Activated T-helper 1 cell treated with anti-CD3 and anti-CD28 coated beads, Interleukin-2, amount 50 U/mL, for 16 hours (primary cell): ENCODE measurements at regions not wholly inside any gene's neighbourhood (a gene's known extent, or its start where the extent isn't known, plus 50 kb on each side); places are given as distances from the start of the nearest gene placed in this dataset.
"Not testable (repeated sequence)": the region's sequence is repeated elsewhere in the genome, so short reads cannot be mapped to it uniquely, and the experiment has no call there.

Experiments
- DNase-seq, 2 donors: peaks; one replicate each; pipeline ENCODE4 v3.0.0-alpha.2; 2020; ENCODE audit warnings: low read depth in 1 of 2, low spot score in 1 of 2

DNA sequence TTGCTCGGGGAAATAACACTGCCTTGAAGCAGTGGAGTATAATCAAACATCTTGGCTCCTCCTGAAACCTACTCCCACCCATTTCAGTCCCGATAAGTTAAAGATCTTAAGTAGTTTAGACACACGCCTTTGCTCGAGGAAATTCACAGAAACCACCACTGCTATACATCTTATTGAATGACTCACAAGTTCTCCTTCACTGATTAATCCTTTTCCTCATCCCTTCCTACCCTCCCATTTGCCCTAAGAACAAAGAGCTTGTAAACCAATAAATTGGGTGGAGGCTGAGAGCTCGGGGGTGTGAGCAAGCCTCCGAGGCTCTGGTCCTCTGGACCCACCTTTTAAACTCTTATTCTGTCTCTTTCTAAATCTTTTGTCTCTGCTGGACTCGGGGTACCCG lies 86.5 kb downstream of the XCL2 start:
- DNase-seq = not testable (repeated sequence)

DNA sequence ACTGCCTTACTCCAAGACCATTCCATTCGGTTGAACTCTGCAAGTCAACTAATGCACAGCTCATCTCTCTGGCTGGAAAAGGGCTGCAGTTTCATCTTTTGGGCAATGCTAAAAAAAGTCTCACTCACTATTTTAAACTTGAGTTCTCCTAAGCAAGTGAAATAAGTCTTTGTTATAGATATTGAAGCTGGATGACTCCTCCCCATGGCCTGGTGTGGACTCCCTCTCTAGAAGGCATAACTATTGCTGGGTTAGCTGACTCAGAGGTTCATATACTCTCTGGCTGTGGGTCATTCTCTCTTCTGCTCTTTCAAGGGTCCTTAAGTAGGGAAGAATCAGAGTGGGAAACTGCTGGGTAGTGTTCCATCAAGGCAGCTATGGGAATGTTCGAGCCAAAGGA lies 88.0 kb downstream of the XCL2 start:
- no peak for DNase-seq

- DNase-seq = no peak
Measured at GRCh38 chr1:168454211-168454815, 89.5 kb downstream of the XCL2 start.

GRCh38 chr1:168453056-168453455 lies 90.7 kb downstream of the XCL2 start:
- DNase-seq = no peak

DNA sequence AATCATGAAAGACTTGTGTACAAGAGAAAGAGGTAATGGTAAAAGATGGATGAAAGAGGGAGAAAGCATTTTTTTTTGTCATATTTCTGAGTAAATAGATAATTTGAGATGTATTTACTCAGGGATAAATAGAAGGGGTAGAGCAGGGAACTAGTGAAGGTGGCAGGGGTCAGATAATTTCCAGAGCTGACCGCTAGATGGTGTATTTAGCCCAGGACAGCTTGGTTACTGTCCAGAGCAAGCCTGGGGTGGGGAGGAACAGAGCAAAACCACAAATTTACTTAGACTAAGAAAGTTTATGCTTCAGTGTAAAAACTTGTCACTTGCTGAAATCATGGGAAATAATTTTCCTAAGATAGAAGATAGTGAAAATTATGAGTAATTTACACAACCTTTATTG lies 91.5 kb downstream of the XCL2 start:
- DNase-seq = no peak

DNA sequence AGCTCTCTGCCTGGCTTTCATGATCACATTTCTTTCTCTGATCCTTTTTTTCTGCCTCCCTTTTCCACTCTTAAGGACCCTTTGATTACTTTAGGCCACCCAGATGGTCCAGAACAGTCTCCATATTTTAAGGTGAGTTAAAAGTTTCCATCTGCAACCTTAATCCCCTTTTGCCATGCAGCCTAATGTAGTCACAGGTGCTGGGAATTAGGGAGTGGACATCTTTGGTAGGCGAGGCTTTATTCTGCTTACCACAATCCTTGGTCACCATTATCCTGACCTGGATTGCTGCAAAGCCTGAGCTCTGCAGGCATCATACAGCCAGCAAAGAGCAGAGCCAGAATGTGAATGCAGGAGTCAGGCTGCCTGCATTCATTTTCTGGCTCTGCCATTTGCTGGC lies 95.9 kb downstream of the XCL2 start:
- DNase-seq = no peak

DNA sequence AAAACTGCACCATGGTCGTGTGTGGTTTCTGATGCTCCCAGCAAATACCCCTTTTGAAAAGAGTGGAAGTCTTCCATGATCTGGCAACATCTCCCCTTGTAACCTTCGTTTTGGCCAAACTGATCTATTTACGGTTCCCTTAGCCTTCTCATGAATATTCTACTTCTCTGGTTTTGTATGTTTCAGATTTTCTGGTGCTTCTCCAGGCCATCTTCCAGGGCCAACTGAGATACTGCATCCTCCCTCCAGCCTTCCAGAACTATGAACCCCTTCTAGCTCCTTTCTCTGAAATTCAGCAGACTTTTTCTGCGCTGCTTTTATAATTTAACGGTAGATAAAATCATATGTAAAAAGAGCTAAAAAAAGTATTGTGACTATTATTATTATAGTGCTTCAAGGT lies 97.7 kb downstream of the XCL2 start:
- DNase-seq = no peak

GRCh38 chr1:168443899-168444298 lies 99.9 kb downstream of the XCL2 start:
- DNase-seq = no peak

GRCh38 chr1:168443356-168443755 lies 100.4 kb downstream of the XCL2 start:
- no peak for DNase-seq

GRCh38 chr1:168442931-168443330 lies 100.9 kb downstream of the XCL2 start:
- DNase-seq = no peak

- DNase-seq = no peak
Measured at GRCh38 chr1:168441745-168442144, 102.1 kb downstream of the XCL2 start.

- peak; percentile 53 to 58 for DNase-seq
Measured at GRCh38 chr1:168439456-168440375, 104.1 kb downstream of the XCL2 start.

GRCh38 chr1:168438626-168439025 lies 105.2 kb downstream of the XCL2 start:
- DNase-seq = no peak

- no peak for DNase-seq
Measured at GRCh38 chr1:168437821-168438220, 106.0 kb downstream of the XCL2 start.

DNA sequence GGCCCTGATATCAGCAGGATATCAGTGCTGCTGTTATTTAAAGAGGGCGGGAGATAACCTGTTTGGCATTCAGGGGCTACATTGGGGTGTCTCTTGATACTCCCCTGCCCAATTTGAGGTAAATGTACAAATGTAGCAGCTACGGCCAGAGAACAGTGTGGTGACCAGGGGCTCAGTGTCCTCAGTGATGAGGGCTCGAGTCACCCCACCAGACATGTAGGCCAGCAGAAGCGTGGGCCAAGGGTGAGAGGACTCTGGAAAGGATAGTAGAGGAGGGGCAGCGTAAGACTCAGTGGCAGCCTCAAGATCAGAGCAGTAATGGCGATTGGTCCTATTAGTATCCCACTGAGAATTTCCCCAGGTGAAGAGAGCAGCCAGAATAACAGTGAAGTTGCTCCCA lies 108.4 kb downstream of the XCL2 start:
- no peak for DNase-seq

DNA sequence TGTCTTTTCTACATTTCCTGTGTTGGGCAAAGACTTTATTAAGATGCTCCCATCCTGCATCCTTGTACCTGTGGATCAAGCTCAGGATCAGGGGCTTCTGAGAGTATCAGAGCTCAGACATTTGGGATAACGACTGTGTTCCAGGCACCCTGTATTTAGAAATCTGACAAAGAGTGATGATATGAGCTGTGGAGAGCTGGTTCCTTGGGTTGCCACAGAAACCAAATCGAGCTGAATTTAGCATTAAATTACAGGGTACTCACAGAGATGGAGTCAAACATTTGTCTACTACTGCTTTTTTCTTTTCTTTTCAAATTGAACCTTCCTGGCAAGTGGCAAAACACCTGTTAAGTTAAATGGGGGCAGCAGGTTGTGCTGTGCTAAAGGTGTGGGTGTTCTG lies 110.6 kb downstream of the XCL2 start:
- no peak for DNase-seq

DNA sequence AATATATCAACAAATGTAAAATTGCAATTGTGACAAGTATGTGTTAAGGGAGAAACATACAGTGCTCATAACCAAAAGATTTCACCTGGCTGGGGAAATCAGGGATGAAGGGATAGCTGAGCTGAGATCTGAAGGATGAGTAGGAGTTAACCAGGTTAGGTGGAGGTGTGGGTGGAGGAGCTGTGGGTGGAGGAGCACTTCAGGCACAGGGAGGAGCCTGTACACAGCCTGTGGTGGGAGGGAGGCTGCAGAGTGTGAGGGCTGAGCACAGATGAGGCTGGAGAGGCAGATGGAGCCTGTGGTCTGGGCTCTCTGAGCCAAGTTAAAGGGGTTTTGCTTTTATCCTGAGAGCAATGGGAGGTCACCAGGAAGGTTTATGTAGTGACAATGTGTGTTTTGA lies 111.9 kb downstream of the XCL2 start:
- no peak for DNase-seq

DNA sequence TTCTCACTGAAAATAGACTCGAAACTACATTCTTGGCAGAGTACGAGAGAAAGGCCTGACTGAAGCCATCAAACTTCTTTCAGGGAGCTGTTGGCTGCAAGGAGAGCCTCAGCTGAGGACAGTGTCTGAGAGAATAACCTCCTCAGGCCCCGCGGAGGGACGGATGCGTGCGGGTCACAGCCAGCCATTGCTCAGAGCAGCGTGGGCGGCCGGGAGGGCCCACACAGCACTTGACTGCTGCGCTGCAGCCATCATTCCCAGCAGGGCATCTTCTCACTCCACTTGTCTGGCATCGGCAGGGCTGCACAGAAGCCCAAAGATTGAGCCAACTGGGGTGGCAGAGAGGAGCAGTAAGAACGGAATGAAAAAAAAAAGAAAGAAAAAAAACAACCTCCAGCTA lies 113.5 kb downstream of the XCL2 start:
- DNase-seq = no peak

DNA sequence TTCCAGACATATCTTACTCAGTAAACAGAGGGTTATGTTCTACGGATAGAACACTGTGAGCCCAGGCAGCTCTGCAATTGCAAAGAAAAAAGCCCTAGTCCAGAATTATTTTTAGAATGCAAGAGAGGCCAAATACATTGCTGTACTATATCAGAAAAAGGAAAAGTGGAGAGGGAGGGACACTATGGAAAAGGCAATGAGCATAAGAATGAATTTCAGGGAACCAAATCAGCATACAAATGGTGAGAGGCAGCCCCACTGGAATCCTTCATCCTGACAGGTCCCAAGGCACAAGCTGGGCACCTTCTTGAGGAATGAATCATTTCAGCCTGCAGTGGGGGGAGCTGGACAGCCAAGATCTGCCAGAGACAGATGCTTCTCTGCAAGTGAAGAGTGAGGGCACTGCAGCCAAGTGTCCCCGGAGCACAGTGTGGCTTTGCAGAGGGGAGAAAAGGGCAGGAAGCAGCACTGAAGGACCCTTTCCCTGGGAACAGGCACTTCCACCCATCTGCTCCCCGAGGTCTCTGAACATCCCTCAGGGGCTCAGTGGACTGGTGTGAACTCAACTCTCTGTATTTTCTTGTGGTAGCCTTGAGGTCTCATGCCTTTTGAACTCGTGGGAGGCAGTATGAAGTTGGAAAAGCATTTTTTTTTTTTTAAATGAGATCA lies 115.6 kb downstream of the XCL2 start:
- DNase-seq = no peak

DNA sequence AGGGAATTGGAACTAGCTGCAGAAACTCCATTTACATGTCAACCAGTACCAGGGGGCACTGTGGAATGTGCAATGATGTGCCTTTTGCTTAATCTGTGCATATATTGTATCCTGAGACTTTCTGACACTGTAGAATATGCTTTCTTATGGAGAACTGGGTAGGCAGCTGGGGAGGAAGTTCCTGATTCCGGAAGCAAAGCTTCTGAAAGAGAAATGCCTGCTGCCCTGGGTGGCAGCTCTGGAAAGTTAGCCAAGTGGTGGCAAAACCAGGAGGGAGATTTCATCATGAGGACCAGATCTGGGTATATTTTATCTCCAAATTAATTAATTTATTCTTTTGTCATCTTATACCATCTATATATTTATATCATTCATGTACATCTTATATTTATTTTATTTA lies 116.7 kb downstream of the XCL2 start:
- DNase-seq = no peak

DNA sequence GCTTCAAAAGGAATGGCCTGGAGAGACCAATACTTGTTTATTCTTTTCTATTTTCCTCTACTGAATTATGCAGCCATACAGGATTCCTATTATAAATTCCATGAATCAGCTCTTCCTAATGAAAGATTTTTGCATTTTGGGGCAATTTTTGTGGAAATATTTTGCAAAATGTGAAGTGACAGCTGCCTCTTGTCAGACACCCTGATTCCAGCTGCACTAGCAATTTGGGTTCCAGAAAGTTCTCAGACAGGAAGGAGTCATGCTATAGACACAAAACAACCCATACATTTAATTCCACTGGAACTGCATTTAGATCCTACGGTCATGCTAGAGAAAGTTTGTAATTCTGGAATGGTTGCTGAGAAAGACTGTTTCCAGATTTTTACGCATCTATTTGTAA lies 119.5 kb downstream of the XCL2 start:
- DNase-seq = no peak

DNA sequence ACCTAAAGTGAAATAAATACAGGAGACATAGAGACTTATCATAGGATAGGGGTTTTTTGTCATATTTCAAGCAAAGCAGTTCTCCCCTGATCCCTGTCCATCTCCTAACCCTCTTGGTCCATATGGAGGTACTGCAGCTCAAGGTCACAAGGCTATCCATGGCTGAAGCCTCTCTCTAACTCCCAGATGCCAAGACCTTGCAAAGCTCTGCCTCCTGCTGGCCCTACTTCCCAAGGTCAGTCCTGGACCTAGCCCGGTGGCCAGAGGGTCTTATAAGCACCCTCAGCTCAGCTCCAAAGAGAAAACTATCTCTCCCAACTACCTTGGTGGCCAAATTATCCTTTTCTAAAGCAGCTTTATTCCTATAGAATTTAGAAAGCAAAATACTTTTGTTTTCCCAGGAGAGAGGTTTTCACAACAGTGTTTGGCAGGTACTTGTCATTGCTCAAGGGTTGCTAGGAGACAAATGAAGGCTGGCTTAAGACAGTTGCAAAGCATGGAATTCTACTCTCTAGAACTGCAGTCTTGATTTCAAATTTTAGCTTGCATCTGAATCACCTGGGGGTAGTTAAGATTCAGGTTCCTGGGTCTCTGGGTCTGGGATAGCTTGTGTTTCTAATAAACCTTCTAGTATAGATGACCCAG lies 121.5 kb downstream of the XCL2 start:
- DNase-seq = no peak
